ENCODE measurements at regions not wholly inside any gene's neighbourhood (a gene's known extent, or its start where the extent isn't known, plus 50 kb on each side); places are given as distances from the start of the nearest gene placed in this dataset.

DNA sequence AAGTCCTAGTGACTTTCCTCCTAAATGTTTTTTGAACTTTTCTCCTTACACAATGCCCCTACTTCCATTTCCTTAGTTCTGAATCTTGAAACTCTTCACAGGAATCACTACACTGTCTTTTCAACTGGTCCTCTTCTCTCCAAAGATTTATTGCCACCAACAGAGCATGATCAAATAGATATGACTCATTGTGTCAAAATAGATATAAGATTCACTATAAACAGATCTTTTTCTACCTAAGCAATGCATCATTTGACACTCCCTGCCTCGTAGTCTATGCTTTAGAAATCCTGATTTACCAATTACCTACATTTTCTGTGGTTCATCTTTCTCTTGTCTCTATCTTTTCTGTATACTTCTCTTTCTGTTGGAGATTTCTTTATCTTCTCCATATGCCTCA lies 789.6 kb upstream of the SLIT2 start:
- TF ChIP-seq, protein P1, sequence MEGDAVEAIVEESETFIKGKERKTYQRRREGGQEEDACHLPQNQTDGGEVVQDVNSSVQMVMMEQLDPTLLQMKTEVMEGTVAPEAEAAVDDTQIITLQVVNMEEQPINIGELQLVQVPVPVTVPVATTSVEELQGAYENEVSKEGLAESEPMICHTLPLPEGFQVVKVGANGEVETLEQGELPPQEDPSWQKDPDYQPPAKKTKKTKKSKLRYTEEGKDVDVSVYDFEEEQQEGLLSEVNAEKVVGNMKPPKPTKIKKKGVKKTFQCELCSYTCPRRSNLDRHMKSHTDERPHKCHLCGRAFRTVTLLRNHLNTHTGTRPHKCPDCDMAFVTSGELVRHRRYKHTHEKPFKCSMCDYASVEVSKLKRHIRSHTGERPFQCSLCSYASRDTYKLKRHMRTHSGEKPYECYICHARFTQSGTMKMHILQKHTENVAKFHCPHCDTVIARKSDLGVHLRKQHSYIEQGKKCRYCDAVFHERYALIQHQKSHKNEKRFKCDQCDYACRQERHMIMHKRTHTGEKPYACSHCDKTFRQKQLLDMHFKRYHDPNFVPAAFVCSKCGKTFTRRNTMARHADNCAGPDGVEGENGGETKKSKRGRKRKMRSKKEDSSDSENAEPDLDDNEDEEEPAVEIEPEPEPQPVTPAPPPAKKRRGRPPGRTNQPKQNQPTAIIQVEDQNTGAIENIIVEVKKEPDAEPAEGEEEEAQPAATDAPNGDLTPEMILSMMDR (IDR thresholded peaks at IDR 0.05; ENCODE audit: control insufficient read depth, insufficient read depth, low read depth, low read length, missing control alignments): no peak
- H3K4me3 ChIP-seq (ENCODE audit: control insufficient read depth, low read depth, low read length): no peak overlapping the region
- no peak for DNase-seq (ENCODE audit: low read depth)

DNA sequence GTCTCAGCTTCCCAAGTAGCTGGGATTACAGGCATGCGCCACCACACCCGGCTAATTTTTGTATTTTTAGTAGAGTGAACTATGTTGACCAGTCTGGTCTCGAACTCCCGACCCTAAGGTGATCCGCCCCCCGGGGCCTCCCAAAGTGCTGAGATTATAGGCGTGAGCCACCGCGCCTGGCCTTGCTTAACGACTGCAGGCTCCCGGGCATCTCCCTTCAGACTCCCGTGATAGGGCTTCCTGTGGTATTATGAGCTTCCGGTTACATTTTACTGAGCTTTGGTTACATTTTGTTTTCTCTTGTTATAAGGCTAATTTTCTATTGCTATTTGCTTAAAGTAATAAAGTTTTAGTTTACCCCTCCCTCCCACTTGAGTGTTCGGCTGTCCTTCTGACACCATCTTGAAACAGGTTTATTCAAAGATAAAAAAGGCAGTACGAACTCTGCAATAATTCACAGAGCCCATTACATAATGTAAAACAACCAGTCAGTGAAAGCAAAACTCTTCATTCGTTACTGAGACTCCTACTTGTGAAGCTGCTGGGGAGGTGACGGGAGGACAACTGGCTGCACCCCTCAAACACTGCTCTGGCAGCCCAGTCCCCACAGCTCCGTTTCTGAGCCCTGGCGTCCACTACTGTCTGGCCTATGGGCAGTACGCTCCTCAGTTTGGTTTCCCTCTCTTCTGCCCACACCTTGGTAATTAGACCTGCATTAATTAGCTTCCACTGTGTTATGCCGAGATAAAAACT lies 795.7 kb upstream of the SLIT2 start:
- no peak for DNase-seq (ENCODE audit: low read depth)
- TF ChIP-seq, protein P1 (IDR thresholded peaks at IDR 0.05; ENCODE audit: control insufficient read depth, insufficient read depth, low read depth, low read length, missing control alignments): no peak
- H3K4me3 ChIP-seq (ENCODE audit: control insufficient read depth, low read depth, low read length): no peak overlapping the region

DNA sequence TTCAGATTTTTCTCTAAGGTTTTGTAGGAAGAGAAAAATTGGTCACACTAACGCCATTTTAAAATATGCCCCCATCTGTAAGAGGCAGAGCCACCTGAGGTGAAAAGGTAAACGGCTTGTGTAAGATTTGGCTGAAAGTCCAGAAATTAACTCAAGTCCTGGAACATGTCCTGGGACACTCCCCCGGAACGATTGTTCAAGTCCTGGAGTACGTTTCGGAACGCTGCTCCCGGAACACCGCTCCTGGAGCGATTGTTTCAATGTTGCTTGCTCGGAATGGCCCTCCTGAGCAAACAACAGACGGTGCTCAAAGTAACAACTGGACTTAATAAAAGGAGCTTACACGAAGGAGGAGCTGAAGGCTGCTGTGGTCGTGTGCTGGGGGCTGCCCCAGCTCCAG lies 796.5 kb upstream of the SLIT2 start:
- TF ChIP-seq, protein P1 (IDR thresholded peaks at IDR 0.05; ENCODE audit: control insufficient read depth, insufficient read depth, low read depth, low read length, missing control alignments): no peak
- DNase-seq (ENCODE audit: low read depth): no peak
- H3K4me3 ChIP-seq (ENCODE audit: control insufficient read depth, low read depth, low read length): no peak overlapping the region

DNA sequence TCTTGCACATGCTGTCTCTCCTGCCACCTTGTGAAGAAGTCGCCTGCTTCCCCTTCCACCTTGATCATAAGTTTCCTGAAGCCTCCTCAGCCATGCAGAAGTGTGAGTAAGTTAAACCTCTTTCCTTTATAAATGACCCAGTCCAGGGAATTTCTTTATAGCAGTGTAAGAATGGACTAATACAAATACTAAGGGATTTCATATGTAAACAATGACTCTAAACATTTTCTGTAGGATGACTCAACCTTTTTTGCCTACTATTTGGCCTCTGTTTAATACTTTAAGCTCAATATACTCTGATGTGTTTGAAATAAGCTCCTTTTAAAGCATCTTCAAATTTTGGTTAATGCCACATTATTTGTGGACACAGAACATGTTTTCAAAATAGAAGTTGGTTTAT lies 813.5 kb upstream of the SLIT2 start:
- TF ChIP-seq, protein P1 (IDR thresholded peaks at IDR 0.05; ENCODE audit: control insufficient read depth, insufficient read depth, low read depth, low read length, missing control alignments): no peak
- H3K4me3 ChIP-seq (ENCODE audit: control insufficient read depth, low read depth, low read length): no peak overlapping the region
- DNase-seq (ENCODE audit: low read depth): no peak

DNA sequence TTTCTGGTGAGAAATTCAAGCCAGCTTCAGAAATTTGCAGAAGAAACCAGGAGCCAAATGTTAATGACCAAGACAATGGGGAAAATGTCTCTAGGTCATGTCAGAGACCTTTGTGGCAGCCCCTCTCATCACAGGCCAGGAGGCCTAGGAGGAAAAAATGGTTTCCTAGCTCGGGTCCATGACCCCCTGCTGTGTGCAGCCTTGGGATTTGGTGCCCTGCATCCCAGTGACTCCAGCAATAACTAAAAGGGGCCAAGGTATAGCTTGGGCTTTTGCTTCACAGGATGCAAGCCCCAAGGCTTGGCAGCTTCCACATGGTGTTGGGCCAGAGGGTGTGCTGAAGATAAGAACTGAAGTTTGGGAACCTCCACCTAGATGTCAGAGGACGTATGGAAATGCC lies 814.7 kb upstream of the SLIT2 start:
- H3K4me3 ChIP-seq (ENCODE audit: control insufficient read depth, low read depth, low read length): no peak overlapping the region
- no peak for DNase-seq (ENCODE audit: low read depth)
- TF ChIP-seq, protein P1 (IDR thresholded peaks at IDR 0.05; ENCODE audit: control insufficient read depth, insufficient read depth, low read depth, low read length, missing control alignments): no peak

DNA sequence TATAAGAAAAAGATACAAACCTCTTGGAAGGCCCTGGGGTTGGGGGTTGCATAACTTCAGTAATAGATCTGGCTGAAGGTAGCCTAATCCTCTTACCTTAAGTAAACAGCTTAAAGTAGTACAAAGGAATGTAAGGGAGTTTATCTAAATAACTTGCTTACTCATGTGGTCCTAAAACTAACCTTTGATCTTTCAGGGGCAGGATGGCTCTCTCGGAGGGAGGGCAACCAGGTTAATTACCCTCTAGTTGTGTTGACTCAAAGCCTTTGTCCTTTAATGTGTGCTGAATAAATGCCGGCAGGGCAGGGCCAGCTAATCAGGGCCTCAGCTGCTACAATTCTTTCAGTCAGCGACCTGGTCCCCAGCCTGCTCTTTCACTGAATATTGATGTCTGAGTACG lies 822.0 kb upstream of the SLIT2 start:
- DNase-seq (ENCODE audit: low read depth): no peak
- TF ChIP-seq, protein P1 (IDR thresholded peaks at IDR 0.05; ENCODE audit: control insufficient read depth, insufficient read depth, low read depth, low read length, missing control alignments): no peak
- H3K4me3 ChIP-seq (ENCODE audit: control insufficient read depth, low read depth, low read length): no peak overlapping the region
